ENCODE measurements at regions not wholly inside any gene's neighbourhood (a gene's known extent, or its start where the extent isn't known, plus 50 kb on each side); places are given as distances from the start of the nearest gene placed in this dataset.

DNA sequence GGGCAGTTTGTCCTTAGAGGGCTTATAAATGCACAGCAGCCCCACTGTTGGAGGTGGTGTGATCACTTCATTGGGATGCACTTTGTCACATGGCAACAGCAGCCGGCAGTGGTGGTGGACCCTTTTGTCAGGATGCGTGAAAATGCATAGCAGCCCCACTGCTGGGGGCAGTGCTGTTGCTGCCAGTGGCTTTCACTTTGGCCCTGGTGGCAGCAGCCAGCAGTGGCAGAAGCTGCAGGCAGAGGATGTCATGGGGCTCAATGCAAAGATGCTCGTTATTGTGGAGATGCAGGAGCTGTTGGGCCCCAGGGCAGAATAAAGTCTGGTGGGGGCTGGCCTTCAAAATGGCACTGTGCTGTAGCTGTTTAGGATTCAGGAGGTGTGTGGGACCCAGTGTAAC, 173.0 kb upstream of the DAAM1 start:
- BruUV-seq (replicated peaks), result no TSS peak

GRCh38 chr14:59017285-59017965, 171.0 kb upstream of the DAAM1 start:
- BruUV-seq (replicated peaks), result no TSS peak
- no peaks in the 10 kb centered on the region for H3K9me2 ChIP-seq (ENCODE audit: insufficient read depth)
- no peaks in the 10 kb centered on the region for H3K27me3 ChIP-seq (ENCODE audit: insufficient read depth, low read depth)
- H3F3A ChIP-seq (ENCODE audit: insufficient read depth, low read depth), result no peaks in the 10 kb centered on the region
- intact Hi-C loops (cut with micrococcal nuclease; ENCODE audit: unreplicated experiment), result no loop called here
- no peaks in the 10 kb centered on the region for H4K20me1 ChIP-seq (ENCODE audit: insufficient read depth)
- no peak overlapping the region for H3K4me3 ChIP-seq
- no peak for TF ChIP-seq EZH2 (IDR thresholded peaks at IDR 0.05; ENCODE audit: low read depth)
- TF ChIP-seq, protein P1, sequence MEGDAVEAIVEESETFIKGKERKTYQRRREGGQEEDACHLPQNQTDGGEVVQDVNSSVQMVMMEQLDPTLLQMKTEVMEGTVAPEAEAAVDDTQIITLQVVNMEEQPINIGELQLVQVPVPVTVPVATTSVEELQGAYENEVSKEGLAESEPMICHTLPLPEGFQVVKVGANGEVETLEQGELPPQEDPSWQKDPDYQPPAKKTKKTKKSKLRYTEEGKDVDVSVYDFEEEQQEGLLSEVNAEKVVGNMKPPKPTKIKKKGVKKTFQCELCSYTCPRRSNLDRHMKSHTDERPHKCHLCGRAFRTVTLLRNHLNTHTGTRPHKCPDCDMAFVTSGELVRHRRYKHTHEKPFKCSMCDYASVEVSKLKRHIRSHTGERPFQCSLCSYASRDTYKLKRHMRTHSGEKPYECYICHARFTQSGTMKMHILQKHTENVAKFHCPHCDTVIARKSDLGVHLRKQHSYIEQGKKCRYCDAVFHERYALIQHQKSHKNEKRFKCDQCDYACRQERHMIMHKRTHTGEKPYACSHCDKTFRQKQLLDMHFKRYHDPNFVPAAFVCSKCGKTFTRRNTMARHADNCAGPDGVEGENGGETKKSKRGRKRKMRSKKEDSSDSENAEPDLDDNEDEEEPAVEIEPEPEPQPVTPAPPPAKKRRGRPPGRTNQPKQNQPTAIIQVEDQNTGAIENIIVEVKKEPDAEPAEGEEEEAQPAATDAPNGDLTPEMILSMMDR (conservative IDR thresholded peaks at IDR 0.05), result no peak
- no peak for DNase-seq
- H3K4me1 ChIP-seq (replicated peaks; ENCODE audit: insufficient read depth), result no peaks in the 10 kb centered on the region
- CTCF ChIA-PET, result no interaction called here
- no peak overlapping the region for H3K27ac ChIP-seq
- no peak overlapping the region for H3K4me2 ChIP-seq
- no peaks in the 10 kb centered on the region for H3K36me3 ChIP-seq (ENCODE audit: low read depth)
- no peak overlapping the region for H2AFZ ChIP-seq
- POLR2A ChIA-PET (ENCODE audit: unreplicated experiment), result no interaction called here
- H3K79me2 ChIP-seq (ENCODE audit: low read depth), result no peaks in the 10 kb centered on the region
- 0 out of 2 replicates have a peak, but pooled peaks cover under 1% of the 10 kb centered on the region for H3K9me3 ChIP-seq (ENCODE audit: insufficient read depth, low read depth)

More for the DNA sequence above, 173.0 kb upstream of the DAAM1 start:
- Histone ChIP-seq H3K27me3 (ENCODE audit: insufficient read depth, low read depth) (no peaks in the 10 kb centered on the region), H2AFZ (no peak overlapping the region), H3K27ac (no peak overlapping the region), H3K9me3 (ENCODE audit: insufficient read depth, low read depth) (0 out of 2 replicates have a peak, but pooled peaks cover 4% of the 10 kb centered on the region), H3F3A (ENCODE audit: insufficient read depth, low read depth) (no peaks in the 10 kb centered on the region), H3K36me3 (ENCODE audit: low read depth) (no peaks in the 10 kb centered on the region), H3K4me2 (no peak overlapping the region), H3K4me3 (no peak overlapping the region), H4K20me1 (ENCODE audit: insufficient read depth) (no peaks in the 10 kb centered on the region), H3K4me1 (replicated peaks; ENCODE audit: insufficient read depth) (no peaks in the 10 kb centered on the region), H3K9me2 (ENCODE audit: insufficient read depth) (no peaks in the 10 kb centered on the region), H3K79me2 (ENCODE audit: low read depth) (no peaks in the 10 kb centered on the region)
- POLR2A ChIA-PET (ENCODE audit: unreplicated experiment), result no interaction called here
- TF ChIP-seq, protein P1 (conservative IDR thresholded peaks at IDR 0.05), result no peak
- no peak for TF ChIP-seq EZH2 (IDR thresholded peaks at IDR 0.05; ENCODE audit: low read depth)
- no peak for DNase-seq
- CTCF ChIA-PET, result no interaction called here
- intact Hi-C loops (cut with micrococcal nuclease; ENCODE audit: unreplicated experiment), result no loop called here

DNA sequence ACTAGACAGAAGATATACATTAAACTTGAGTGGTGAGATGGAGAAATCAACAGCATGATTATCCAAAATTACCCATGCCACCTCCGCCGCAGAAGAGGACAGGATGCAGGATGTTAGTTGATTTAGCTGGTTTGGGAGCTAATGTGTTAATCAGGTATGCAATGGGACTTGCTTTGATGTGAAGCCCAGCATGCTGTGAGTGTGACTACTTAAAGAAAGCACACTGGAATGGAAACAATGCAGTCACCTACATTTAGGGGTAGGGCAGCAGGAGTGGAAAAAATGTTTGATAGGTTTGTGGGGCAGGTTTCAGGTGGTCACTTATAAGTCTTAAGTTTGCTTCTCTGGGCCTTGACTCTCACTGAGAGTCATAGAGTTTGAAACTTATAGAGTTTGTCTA, 170.0 kb upstream of the DAAM1 start:
- no peak overlapping the region for H2AFZ ChIP-seq
- no peaks in the 10 kb centered on the region for H3K9me2 ChIP-seq (ENCODE audit: insufficient read depth)
- no peaks in the 10 kb centered on the region for H4K20me1 ChIP-seq (ENCODE audit: insufficient read depth)
- intact Hi-C loops (cut with micrococcal nuclease; ENCODE audit: unreplicated experiment), result no loop called here
- no peaks in the 10 kb centered on the region for H3K79me2 ChIP-seq (ENCODE audit: low read depth)
- H3K4me1 ChIP-seq (replicated peaks; ENCODE audit: insufficient read depth), result no peaks in the 10 kb centered on the region
- BruUV-seq (replicated peaks), result no TSS peak
- no peaks in the 10 kb centered on the region for H3K9me3 ChIP-seq (ENCODE audit: insufficient read depth, low read depth)
- no peak overlapping the region for H3K4me2 ChIP-seq
- H3K36me3 ChIP-seq (ENCODE audit: low read depth), result no peaks in the 10 kb centered on the region
- TF ChIP-seq, protein P1 (conservative IDR thresholded peaks at IDR 0.05), result no peak
- no peak for TF ChIP-seq EZH2 (IDR thresholded peaks at IDR 0.05; ENCODE audit: low read depth)
- ChIA-PET CTCF (no interaction called here), POLR2A (ENCODE audit: unreplicated experiment) (no interaction called here)
- H3K27ac ChIP-seq, result no peak overlapping the region
- no peak overlapping the region for H3K4me3 ChIP-seq
- no peaks in the 10 kb centered on the region for H3K27me3 ChIP-seq (ENCODE audit: insufficient read depth, low read depth)
- no peaks in the 10 kb centered on the region for H3F3A ChIP-seq (ENCODE audit: insufficient read depth, low read depth)
- no peak for DNase-seq
